ENCODE measurements at regions not wholly inside any gene's neighbourhood (a gene's known extent, or its start where the extent isn't known, plus 50 kb on each side); places are given as distances from the start of the nearest gene placed in this dataset.

- intact Hi-C loops (cut with micrococcal nuclease; ENCODE audit: unreplicated experiment), result no loop called here
- no TSS peak for BruUV-seq (replicated peaks)
- TF ChIP-seq CTCF (IDR thresholded peaks at IDR 0.05; ENCODE audit: unreplicated experiment), result no peak
- Mint-ChIP-seq H3K4me3 (ENCODE audit: low read depth, unreplicated experiment) (no peak overlapping the region), H3K9me3 (ENCODE audit: low read depth, unreplicated experiment) (peaks cover 6% of the 10 kb centered on the region), H3K36me3 (ENCODE audit: insufficient read depth, unreplicated experiment) (no peaks in the 10 kb centered on the region), H3K27me3 (ENCODE audit: unreplicated experiment) (no peaks in the 10 kb centered on the region), H3K27ac (ENCODE audit: unreplicated experiment) (no peak overlapping the region), H3K4me1 (ENCODE audit: low read depth, unreplicated experiment) (no peaks in the 10 kb centered on the region)
- CTCF ChIA-PET, result no interaction called here
- DNase-seq, result no peak
Observed at GRCh38 chr5:27318701-27319100, 280.3 kb upstream of the CDH9 start.

GRCh38 chr5:27316271-27316650, 277.9 kb upstream of the CDH9 start:
- no peaks in the 10 kb centered on the region for H3K4me1 Mint-ChIP-seq (ENCODE audit: low read depth, unreplicated experiment)
- no peak overlapping the region for H3K27ac Mint-ChIP-seq (ENCODE audit: unreplicated experiment)
- H3K9me3 Mint-ChIP-seq (ENCODE audit: low read depth, unreplicated experiment), result peaks cover 11% of the 10 kb centered on the region
- H3K36me3 Mint-ChIP-seq (ENCODE audit: insufficient read depth, unreplicated experiment), result no peaks in the 10 kb centered on the region
- H3K4me3 Mint-ChIP-seq (ENCODE audit: low read depth, unreplicated experiment), result no peak overlapping the region
- BruUV-seq (replicated peaks), result no TSS peak
- intact Hi-C loops (cut with micrococcal nuclease; ENCODE audit: unreplicated experiment), result no loop called here
- CTCF ChIA-PET, result no interaction called here
- no peaks in the 10 kb centered on the region for H3K27me3 Mint-ChIP-seq (ENCODE audit: unreplicated experiment)
- DNase-seq, result no peak
- TF ChIP-seq CTCF (IDR thresholded peaks at IDR 0.05; ENCODE audit: unreplicated experiment), result no peak

- no peak overlapping the region for H3K4me3 Mint-ChIP-seq (ENCODE audit: low read depth, unreplicated experiment)
- intact Hi-C loops (cut with micrococcal nuclease; ENCODE audit: unreplicated experiment), result no loop called here
Observed at GRCh38 chr5:27315363-27316270, 277.2 kb upstream of the CDH9 start.

GRCh38 chr5:27313549-27313948, 275.2 kb upstream of the CDH9 start:
- intact Hi-C loops (cut with micrococcal nuclease; ENCODE audit: unreplicated experiment), result no loop called here
- no TSS peak for BruUV-seq (replicated peaks)
- no peak overlapping the region for H3K27ac Mint-ChIP-seq (ENCODE audit: unreplicated experiment)

More at GRCh38 chr5:27315363-27316270, 277.2 kb upstream of the CDH9 start:
- DNase-seq, result no peak
- Mint-ChIP-seq H3K36me3 (ENCODE audit: insufficient read depth, unreplicated experiment) (no peaks in the 10 kb centered on the region), H3K27ac (ENCODE audit: unreplicated experiment) (no peak overlapping the region), H3K27me3 (ENCODE audit: unreplicated experiment) (no peaks in the 10 kb centered on the region), H3K4me1 (ENCODE audit: low read depth, unreplicated experiment) (no peaks in the 10 kb centered on the region), H3K9me3 (ENCODE audit: low read depth, unreplicated experiment) (peaks cover 10% of the 10 kb centered on the region)
- TF ChIP-seq CTCF (IDR thresholded peaks at IDR 0.05; ENCODE audit: unreplicated experiment), result no peak
- BruUV-seq (replicated peaks), result no TSS peak
- CTCF ChIA-PET, result no interaction called here

More at GRCh38 chr5:27313549-27313948, 275.2 kb upstream of the CDH9 start:
- CTCF ChIA-PET, result no interaction called here
- Mint-ChIP-seq H3K36me3 (ENCODE audit: insufficient read depth, unreplicated experiment) (no peaks in the 10 kb centered on the region), H3K27me3 (ENCODE audit: unreplicated experiment) (no peaks in the 10 kb centered on the region), H3K4me1 (ENCODE audit: low read depth, unreplicated experiment) (no peaks in the 10 kb centered on the region), H3K9me3 (ENCODE audit: low read depth, unreplicated experiment) (peaks cover 5% of the 10 kb centered on the region), H3K4me3 (ENCODE audit: low read depth, unreplicated experiment) (no peak overlapping the region)
- no peak for DNase-seq
- no peak for TF ChIP-seq CTCF (IDR thresholded peaks at IDR 0.05; ENCODE audit: unreplicated experiment)
